BLaER1 (cell line): ENCODE measurements at regions not wholly inside any gene's neighbourhood (a gene's known extent, or its start where the extent isn't known, plus 50 kb on each side); places are given as distances from the start of the nearest gene placed in this dataset.

Experiments used
- H3K27ac ChIP-seq: shearing (Covaris generic); formaldehyde crosslinking; 2 replicates; pipeline ENCODE4 v1.8.1; 2022
- H3K27me3 ChIP-seq: shearing (Covaris generic); formaldehyde crosslinking; 2 replicates; pipeline ENCODE4 v1.8.1; 2022
- H3K36me3 ChIP-seq: shearing (Covaris generic); formaldehyde crosslinking; 2 replicates; pipeline ENCODE4 v1.8.1; 2022
- H3K4me1 ChIP-seq: shearing (Covaris generic); formaldehyde crosslinking; 2 replicates; pipeline ENCODE4 v1.8.1; 2022
- H3K4me2 ChIP-seq: shearing (Covaris generic); formaldehyde crosslinking; 2 replicates; pipeline ENCODE4 v1.8.1; 2022
- H3K4me3 ChIP-seq: shearing (Covaris generic); formaldehyde crosslinking; 2 replicates; pipeline ENCODE4 v1.8.1; 2022
- H3K9ac ChIP-seq: shearing (Covaris generic); formaldehyde crosslinking; 2 replicates; pipeline ENCODE4 v1.8.1; 2022
- H3K9me3 ChIP-seq: shearing (Covaris generic); formaldehyde crosslinking; 2 replicates; pipeline ENCODE4 v1.8.1; 2022
- H4K20me1 ChIP-seq: shearing (Covaris generic); formaldehyde crosslinking; 2 replicates; pipeline ENCODE4 v1.8.1; 2022
- Cebpa-rat ChIP-seq: shearing (Covaris generic); IDR thresholded peaks from 2 replicates; pipeline ENCODE4 v1.8.1; 2022

DNA sequence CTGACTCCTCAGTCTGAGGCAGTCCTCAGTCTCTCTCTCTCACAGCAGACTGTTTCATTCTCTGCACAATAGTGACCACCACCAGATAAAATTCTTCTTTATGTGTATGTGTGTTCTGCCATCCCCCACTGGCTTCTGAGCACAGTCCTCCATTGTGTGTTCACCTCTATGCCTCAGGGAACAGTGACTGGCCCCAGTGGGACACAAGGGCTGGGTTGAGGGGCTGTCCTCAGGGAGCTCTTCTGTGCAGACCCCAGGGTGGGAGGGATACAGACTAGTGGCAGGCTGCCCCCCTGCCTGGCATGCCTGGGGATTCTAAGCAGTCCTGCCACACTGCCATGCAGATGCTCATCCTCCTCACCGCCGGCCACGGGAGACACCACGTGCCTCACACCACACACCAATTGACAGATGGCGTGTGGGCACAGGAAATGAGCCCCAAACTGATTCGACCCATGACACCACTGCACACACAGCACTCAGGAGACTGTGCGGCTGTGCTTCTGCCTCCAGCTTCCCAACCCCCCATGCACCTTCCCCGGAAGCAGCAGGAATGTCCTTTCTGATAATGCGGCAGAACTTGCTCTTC is 237.6 kb upstream of the CHRNA7 start:
- no peaks in the 10 kb centered on the region for H3K4me1 ChIP-seq
- H3K9ac ChIP-seq: no peak overlapping the region
- no peak overlapping the region for H3K27ac ChIP-seq
- no peaks in the 10 kb centered on the region for H3K36me3 ChIP-seq
- no peaks in the 10 kb centered on the region for H3K27me3 ChIP-seq
- H4K20me1 ChIP-seq: no peaks in the 10 kb centered on the region
- TF ChIP-seq Cebpa-rat: no peak
- H3K4me2 ChIP-seq: no peak overlapping the region
- H3K9me3 ChIP-seq: no peaks in the 10 kb centered on the region
- no peak overlapping the region for H3K4me3 ChIP-seq

DNA sequence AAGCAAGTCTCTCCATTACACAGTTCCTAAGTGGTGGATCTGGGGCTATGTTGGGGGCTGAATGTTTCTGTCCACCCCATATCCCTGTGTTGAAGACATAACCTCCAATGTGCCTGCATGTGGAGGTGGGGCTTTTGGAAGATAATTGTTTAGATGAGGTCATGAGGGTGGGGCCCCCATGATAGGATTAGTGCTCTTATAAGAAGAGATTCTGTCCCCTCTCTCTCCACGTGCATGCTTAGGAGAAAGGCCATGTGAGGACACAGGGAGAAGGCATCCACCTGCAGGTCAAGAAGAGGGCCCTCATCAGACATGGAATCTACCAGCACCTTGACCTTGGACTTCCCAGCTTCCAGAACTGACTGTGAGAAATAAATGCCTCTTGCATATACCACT is 231.0 kb upstream of the CHRNA7 start:
- TF ChIP-seq Cebpa-rat: no peak

DNA sequence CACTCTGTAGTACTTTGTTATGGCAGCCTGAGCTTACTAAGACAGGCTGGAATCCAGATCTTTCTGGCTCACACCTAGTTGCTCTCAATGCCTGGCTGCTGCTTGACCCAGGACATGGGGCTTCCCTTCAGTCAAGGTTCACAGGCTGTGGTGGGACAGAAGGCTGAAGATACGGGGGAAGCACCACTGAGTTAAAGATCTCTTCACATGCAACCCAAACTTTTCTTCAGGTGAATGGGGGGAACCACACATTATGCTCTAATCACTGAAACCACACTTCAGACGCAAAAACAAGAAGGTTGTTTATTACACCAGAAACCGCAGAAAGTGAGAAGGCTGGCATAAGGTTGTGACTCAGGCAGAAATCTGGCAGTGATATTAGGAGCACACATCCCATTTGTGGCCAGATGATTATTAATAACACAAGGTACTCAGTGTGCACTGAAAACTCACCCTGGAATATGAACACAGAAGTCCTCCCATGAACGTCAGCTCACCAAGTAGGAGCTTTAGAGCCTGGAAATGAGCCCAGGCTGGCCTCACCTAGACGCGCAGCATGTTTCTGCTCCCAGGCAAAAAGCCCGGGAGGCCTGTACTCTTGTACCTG is 230.5 kb upstream of the CHRNA7 start:
- Histone ChIP-seq H3K9me3 (no peaks in the 10 kb centered on the region), H4K20me1 (no peaks in the 10 kb centered on the region), H3K4me1 (no peaks in the 10 kb centered on the region), H3K9ac (no peak overlapping the region), H3K36me3 (no peaks in the 10 kb centered on the region), H3K27me3 (no peaks in the 10 kb centered on the region), H3K4me3 (no peak overlapping the region), H3K27ac (no peak overlapping the region), H3K4me2 (no peak overlapping the region)
- TF ChIP-seq Cebpa-rat: no peak

More for the DNA sequence above, 231.0 kb upstream of the CHRNA7 start:
- Histone ChIP-seq H4K20me1 (no peaks in the 10 kb centered on the region), H3K4me3 (no peak overlapping the region), H3K4me1 (no peaks in the 10 kb centered on the region), H3K27ac (no peak overlapping the region), H3K9me3 (no peaks in the 10 kb centered on the region), H3K9ac (no peak overlapping the region), H3K27me3 (no peaks in the 10 kb centered on the region), H3K36me3 (no peaks in the 10 kb centered on the region), H3K4me2 (no peak overlapping the region)

GRCh38 chr15:31801152-31801551 is 229.2 kb upstream of the CHRNA7 start:
- Histone ChIP-seq H4K20me1 (no peaks in the 10 kb centered on the region), H3K36me3 (no peaks in the 10 kb centered on the region), H3K4me2 (no peak overlapping the region), H3K27ac (no peak overlapping the region), H3K27me3 (no peaks in the 10 kb centered on the region), H3K4me3 (no peak overlapping the region), H3K9ac (no peak overlapping the region), H3K4me1 (no peaks in the 10 kb centered on the region), H3K9me3 (no peaks in the 10 kb centered on the region)
- TF ChIP-seq Cebpa-rat: no peak

- Histone ChIP-seq H3K4me2 (no peak overlapping the region), H3K9ac (no peak overlapping the region), H3K4me1 (no peaks in the 10 kb centered on the region), H3K9me3 (no peaks in the 10 kb centered on the region), H3K36me3 (no peaks in the 10 kb centered on the region), H3K4me3 (no peak overlapping the region), H3K27me3 (no peaks in the 10 kb centered on the region), H3K27ac (no peak overlapping the region), H4K20me1 (no peaks in the 10 kb centered on the region)
- TF ChIP-seq Cebpa-rat: no peak
Observed at GRCh38 chr15:31802761-31803160, 227.6 kb upstream of the CHRNA7 start.

- H3K4me1 ChIP-seq: no peaks in the 10 kb centered on the region
- no peak overlapping the region for H3K27ac ChIP-seq
- no peak overlapping the region for H3K4me2 ChIP-seq
- no peak overlapping the region for H3K9ac ChIP-seq
- H4K20me1 ChIP-seq: no peaks in the 10 kb centered on the region
- H3K27me3 ChIP-seq: no peaks in the 10 kb centered on the region
- no peaks in the 10 kb centered on the region for H3K36me3 ChIP-seq
- H3K9me3 ChIP-seq: no peaks in the 10 kb centered on the region
- H3K4me3 ChIP-seq: no peak overlapping the region
- TF ChIP-seq Cebpa-rat: no peak
Observed at GRCh38 chr15:31803388-31803884, 226.9 kb upstream of the CHRNA7 start.

DNA sequence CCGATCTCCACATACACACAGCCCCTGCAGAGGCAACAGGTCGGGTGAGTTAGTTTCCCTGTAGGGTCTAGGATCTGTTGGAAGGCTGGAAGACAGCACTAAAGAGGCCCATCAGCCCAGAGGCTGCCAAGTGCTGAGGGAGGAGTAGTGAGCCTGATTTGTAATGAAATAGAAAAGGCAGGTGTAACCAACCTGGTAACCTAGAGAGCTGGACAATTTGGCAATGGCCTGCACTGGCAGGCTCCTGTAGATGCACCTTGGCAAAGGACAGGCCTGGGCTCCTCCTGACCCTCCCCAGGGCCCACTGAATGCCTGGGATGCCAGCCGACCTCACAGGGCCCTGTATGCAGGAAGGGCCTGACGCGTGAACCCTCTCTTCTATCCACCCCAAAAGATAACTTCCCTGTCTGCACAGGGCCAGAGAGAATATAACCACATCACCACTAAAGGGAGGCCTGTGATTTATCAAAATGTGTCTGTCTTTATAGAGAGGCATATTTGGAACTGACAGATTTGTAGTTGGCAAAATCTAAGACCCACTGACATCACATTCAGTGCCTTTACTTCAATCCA is 225.1 kb upstream of the CHRNA7 start:
- Histone ChIP-seq H3K4me3 (no peak overlapping the region), H3K9ac (no peak overlapping the region), H3K27ac (no peak overlapping the region), H3K27me3 (no peaks in the 10 kb centered on the region), H4K20me1 (no peaks in the 10 kb centered on the region), H3K9me3 (no peaks in the 10 kb centered on the region), H3K4me1 (no peaks in the 10 kb centered on the region), H3K4me2 (no peak overlapping the region), H3K36me3 (no peaks in the 10 kb centered on the region)
- TF ChIP-seq Cebpa-rat: no peak

DNA sequence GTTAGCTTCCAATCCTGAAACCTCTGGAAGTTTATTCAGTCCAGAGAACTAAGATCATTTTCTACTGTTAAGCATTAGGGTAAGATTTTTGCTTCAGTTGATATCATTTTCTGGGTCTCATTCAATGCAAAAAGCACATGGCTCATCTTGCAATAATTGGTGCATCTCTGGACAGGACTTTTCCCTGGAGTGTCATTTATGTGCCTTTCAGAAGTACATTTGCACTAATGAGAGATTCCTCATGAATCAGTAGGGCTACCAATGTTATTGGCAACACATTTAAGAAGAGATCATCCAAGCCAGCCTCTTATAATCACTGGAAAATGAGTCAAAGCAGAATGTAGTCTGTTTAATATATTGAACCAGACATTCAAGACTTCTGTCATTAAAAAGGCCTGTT is 224.2 kb upstream of the CHRNA7 start:
- no peak for TF ChIP-seq Cebpa-rat
- H3K9me3 ChIP-seq: no peaks in the 10 kb centered on the region
- H3K4me3 ChIP-seq: no peak overlapping the region
- no peaks in the 10 kb centered on the region for H4K20me1 ChIP-seq
- no peaks in the 10 kb centered on the region for H3K4me1 ChIP-seq
- no peaks in the 10 kb centered on the region for H3K27me3 ChIP-seq
- no peak overlapping the region for H3K9ac ChIP-seq
- no peaks in the 10 kb centered on the region for H3K36me3 ChIP-seq
- no peak overlapping the region for H3K4me2 ChIP-seq
- H3K27ac ChIP-seq: no peak overlapping the region

DNA sequence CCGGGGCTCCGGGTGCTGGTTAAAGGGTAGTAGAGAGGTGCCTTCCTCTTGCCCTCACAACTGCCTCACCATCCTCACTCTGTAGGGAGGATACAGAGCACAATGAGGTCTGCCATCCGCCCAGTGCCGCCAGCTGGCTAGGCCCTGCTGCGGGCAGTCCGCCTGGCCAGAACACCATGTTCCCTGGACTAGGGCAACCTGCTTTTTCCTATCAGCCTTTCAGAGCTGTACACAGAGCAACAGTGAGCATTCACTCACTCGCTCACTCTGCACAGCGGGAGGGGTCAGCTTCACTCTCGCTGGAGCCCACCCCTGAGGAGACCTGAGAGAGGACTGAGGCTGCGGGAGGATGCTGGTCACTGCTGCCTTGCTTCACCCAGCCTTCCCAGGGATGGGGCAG is 218.7 kb upstream of the CHRNA7 start:
- Histone ChIP-seq H3K9ac (no peak overlapping the region), H3K4me2 (no peak overlapping the region), H3K36me3 (no peaks in the 10 kb centered on the region), H4K20me1 (no peaks in the 10 kb centered on the region), H3K27me3 (no peaks in the 10 kb centered on the region), H3K27ac (no peak overlapping the region), H3K4me3 (no peak overlapping the region), H3K9me3 (no peaks in the 10 kb centered on the region), H3K4me1 (peaks cover 1% of the 10 kb centered on the region; the same call in 1 of the 2 replicates)
- no peak for TF ChIP-seq Cebpa-rat

DNA sequence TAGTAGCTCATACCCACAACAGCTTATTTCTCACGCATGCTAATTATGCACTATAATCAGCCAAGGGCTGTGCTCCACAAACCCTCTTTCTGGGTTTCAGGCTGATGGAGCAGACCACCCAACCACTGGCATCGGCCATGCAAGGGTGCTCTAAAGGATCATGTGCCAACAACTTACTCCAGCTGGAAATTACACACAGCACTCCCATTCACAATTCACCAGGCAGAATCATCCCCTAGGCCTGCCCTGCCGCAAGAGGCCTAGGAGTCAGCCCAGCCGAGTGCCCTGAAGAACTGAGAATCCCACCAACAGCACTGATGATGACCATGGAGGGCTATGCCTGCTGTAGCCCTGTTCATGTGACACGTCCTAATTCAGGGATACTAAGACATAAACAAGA is 216.2 kb upstream of the CHRNA7 start:
- Histone ChIP-seq H3K4me1 (peaks cover 8% of the 10 kb centered on the region; the same call in 1 of the 2 replicates), H3K27ac (no peak overlapping the region), H3K9me3 (no peaks in the 10 kb centered on the region), H3K36me3 (no peaks in the 10 kb centered on the region), H3K27me3 (no peaks in the 10 kb centered on the region), H3K9ac (no peak overlapping the region), H3K4me3 (no peak overlapping the region), H4K20me1 (no peaks in the 10 kb centered on the region), H3K4me2 (no peak overlapping the region)
- TF ChIP-seq Cebpa-rat: no peak
